ENCODE measurements at regions not wholly inside any gene's neighbourhood (a gene's known extent, or its start where the extent isn't known, plus 50 kb on each side); places are given as distances from the start of the nearest gene placed in this dataset.

GRCh38 chr3:159923956-159924355, 64.7 kb upstream of the IL12A start:
- peak in 1 of 2 donors; percentile 36 for ATAC-seq (ENCODE audit: low FRiP score in 2 of 2)
- TF ChIP-seq POLR2AphosphoS5 (IDR thresholded peaks at IDR 0.05) (no peak), POLR2A (IDR thresholded peaks at IDR 0.05) (no peak), EP300 (IDR thresholded peaks at IDR 0.05) (no peak)
- TF ChIP-seq, protein P1, sequence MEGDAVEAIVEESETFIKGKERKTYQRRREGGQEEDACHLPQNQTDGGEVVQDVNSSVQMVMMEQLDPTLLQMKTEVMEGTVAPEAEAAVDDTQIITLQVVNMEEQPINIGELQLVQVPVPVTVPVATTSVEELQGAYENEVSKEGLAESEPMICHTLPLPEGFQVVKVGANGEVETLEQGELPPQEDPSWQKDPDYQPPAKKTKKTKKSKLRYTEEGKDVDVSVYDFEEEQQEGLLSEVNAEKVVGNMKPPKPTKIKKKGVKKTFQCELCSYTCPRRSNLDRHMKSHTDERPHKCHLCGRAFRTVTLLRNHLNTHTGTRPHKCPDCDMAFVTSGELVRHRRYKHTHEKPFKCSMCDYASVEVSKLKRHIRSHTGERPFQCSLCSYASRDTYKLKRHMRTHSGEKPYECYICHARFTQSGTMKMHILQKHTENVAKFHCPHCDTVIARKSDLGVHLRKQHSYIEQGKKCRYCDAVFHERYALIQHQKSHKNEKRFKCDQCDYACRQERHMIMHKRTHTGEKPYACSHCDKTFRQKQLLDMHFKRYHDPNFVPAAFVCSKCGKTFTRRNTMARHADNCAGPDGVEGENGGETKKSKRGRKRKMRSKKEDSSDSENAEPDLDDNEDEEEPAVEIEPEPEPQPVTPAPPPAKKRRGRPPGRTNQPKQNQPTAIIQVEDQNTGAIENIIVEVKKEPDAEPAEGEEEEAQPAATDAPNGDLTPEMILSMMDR (IDR thresholded peaks at IDR 0.05): no peak
- H3K27me3 ChIP-seq: no peaks in the 10 kb centered on the region
- no peak for DNase-seq
- no peaks in the 10 kb centered on the region for H3K36me3 ChIP-seq
- H3K4me3 ChIP-seq: no peak overlapping the region
- peaks cover 0 to 4% (median 1%) of the 10 kb centered on the region in 4 donors for H3K4me1 ChIP-seq
- no peaks in the 10 kb centered on the region for H3K9me3 ChIP-seq
- WGBS, 2 donors: 90 to 92% methylated on average over 6 of the region's 6 CpGs
- H3K27ac ChIP-seq: no peak overlapping the region

DNA sequence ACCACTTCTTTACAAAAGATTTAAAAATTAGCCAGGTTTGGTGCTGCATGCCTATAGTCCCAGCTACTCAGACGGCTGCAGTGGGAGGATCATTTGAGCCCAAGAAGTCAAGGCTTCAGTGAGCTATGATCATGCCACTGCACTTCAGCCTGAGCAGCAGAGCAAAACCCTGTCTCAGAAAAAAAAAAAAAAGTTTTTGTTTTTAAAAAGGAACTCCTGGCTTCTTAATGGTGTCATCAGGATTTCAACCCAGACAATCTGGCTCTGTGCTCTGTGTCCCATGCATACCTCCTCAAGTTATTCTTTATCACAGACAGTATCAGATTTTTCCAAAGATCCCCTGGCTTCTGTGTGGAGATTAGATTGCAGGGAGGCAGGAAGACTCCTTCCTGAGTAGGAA, 64.2 kb upstream of the IL12A start:
- no peaks in the 10 kb centered on the region for H3K36me3 ChIP-seq
- H3K4me1 ChIP-seq: peaks cover 0 to 8% (median 5%) of the 10 kb centered on the region in 4 donors
- no peak overlapping the region for H3K27ac ChIP-seq
- no peak for DNase-seq
- TF ChIP-seq, protein P1 (IDR thresholded peaks at IDR 0.05): no peak
- no peak for TF ChIP-seq EP300 (IDR thresholded peaks at IDR 0.05)
- TF ChIP-seq POLR2AphosphoS5 (IDR thresholded peaks at IDR 0.05): no peak
- no peak for TF ChIP-seq POLR2A (IDR thresholded peaks at IDR 0.05)
- no peaks in the 10 kb centered on the region for H3K9me3 ChIP-seq
- H3K4me3 ChIP-seq: no peak overlapping the region
- H3K27me3 ChIP-seq: no peaks in the 10 kb centered on the region
- ATAC-seq (ENCODE audit: low FRiP score in 2 of 2): no peak
- WGBS, 2 donors: 71 to 85% methylated on average over 1 of the region's 1 CpG

GRCh38 chr3:159925248-159925647, 63.4 kb upstream of the IL12A start:
- no peak overlapping the region for H3K4me3 ChIP-seq
- no peak for TF ChIP-seq EP300 (IDR thresholded peaks at IDR 0.05)
- TF ChIP-seq POLR2A (IDR thresholded peaks at IDR 0.05): no peak
- TF ChIP-seq, protein P1 (IDR thresholded peaks at IDR 0.05): no peak
- TF ChIP-seq POLR2AphosphoS5 (IDR thresholded peaks at IDR 0.05): no peak
- no peaks in the 10 kb centered on the region for H3K27me3 ChIP-seq
- WGBS, 2 donors: 83 to 85% methylated on average over 1 of the region's 1 CpG
- H3K4me1 ChIP-seq: peaks cover 0 to 13% (median 6%) of the 10 kb centered on the region in 4 donors
- no peak for ATAC-seq (ENCODE audit: low FRiP score in 2 of 2)
- no peaks in the 10 kb centered on the region for H3K36me3 ChIP-seq
- no peak overlapping the region for H3K27ac ChIP-seq
- DNase-seq: no peak
- H3K9me3 ChIP-seq: no peaks in the 10 kb centered on the region

DNA sequence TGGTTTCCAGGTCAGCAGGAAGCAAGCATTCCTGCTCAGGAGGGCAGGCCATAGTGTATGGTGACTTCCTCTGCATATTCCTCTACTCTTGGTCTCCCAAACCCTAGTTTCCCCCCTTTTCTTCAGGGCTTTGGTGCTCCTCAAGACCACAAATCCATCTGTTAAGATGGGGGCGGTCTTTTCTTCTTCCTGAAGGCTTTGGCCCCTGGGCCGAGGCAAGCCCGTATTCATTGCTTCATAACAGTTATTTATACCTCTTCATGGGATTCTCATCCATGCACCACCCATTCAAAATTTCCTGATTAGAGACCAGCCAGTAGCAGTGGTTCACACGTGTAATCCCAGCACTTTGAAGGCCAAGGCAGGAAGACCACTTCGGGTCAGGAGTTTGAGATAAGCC, 62.1 kb upstream of the IL12A start:
- H3K36me3 ChIP-seq: no peaks in the 10 kb centered on the region
- TF ChIP-seq POLR2AphosphoS5 (IDR thresholded peaks at IDR 0.05): no peak
- no peak for TF ChIP-seq EP300 (IDR thresholded peaks at IDR 0.05)
- no peak for TF ChIP-seq POLR2A (IDR thresholded peaks at IDR 0.05)
- TF ChIP-seq, protein P1 (IDR thresholded peaks at IDR 0.05): no peak
- 87 to 89% methylated on average over 5 of the region's 5 CpGs for WGBS, 2 donors
- H3K27ac ChIP-seq: no peak overlapping the region
- H3K9me3 ChIP-seq: no peaks in the 10 kb centered on the region
- DNase-seq (no peak), ATAC-seq (ENCODE audit: low FRiP score in 2 of 2) (no peak)
- H3K27me3 ChIP-seq: no peaks in the 10 kb centered on the region
- peaks cover 0 to 13% (median 6%) of the 10 kb centered on the region in 4 donors for H3K4me1 ChIP-seq
- no peak overlapping the region for H3K4me3 ChIP-seq

DNA sequence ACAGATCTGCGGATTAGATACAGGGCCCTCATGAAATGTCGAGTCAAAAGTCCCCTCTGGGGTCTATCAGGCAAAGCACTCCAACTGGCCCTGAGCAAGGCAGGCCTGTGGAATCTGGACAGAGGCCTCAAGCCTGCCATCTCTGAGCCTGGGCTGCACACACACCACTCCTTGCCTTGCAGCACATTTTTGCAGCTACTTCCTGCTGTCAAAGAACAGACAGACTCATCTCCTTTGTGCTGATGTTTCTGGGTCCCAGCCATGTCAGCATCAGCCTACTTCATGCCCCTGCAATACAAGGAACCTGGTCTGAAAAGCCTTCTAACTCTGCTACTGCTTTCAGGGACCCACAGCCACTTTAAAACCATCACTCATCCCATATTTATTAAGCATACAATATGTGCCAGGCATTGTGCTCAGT, 60.6 kb upstream of the IL12A start:
- Histone ChIP-seq H3K9me3 (peaks cover 0 to 2% (median 0%) of the 10 kb centered on the region in 4 donors), H3K4me1 (peaks cover 0 to 13% (median 6%) of the 10 kb centered on the region in 4 donors), H3K36me3 (no peaks in the 10 kb centered on the region), H3K27me3 (no peaks in the 10 kb centered on the region), H3K4me3 (no peak overlapping the region), H3K27ac (no peak overlapping the region)
- TF ChIP-seq, protein P1 (IDR thresholded peaks at IDR 0.05): no peak
- no peak for TF ChIP-seq POLR2AphosphoS5 (IDR thresholded peaks at IDR 0.05)
- no peak for TF ChIP-seq EP300 (IDR thresholded peaks at IDR 0.05)
- no peak for TF ChIP-seq POLR2A (IDR thresholded peaks at IDR 0.05)
- DNase-seq (no peak), ATAC-seq (ENCODE audit: low FRiP score in 2 of 2) (no peak)
- WGBS, 2 donors: 68 to 81% methylated on average over 2 of the region's 2 CpGs
